T-helper 1 cell treated with Interleukin-12 subunit alpha and Interleukin-12 subunit beta and Interleukin-4 antibody, amounts not matched to agents 30 ng/mL and 1 ng/mL, for 36 hours (primary cell): ENCODE measurements at regions not wholly inside any gene's neighbourhood (a gene's known extent, or its start where the extent isn't known, plus 50 kb on each side); places are given as distances from the start of the nearest gene placed in this dataset.

Experiments
- intact Hi-C: fragments of 100-400 bp; cut with micrococcal nuclease; formaldehyde crosslinking; loops from one replicate; pipeline ENCODE4 v1.15.1; 2024

DNA sequence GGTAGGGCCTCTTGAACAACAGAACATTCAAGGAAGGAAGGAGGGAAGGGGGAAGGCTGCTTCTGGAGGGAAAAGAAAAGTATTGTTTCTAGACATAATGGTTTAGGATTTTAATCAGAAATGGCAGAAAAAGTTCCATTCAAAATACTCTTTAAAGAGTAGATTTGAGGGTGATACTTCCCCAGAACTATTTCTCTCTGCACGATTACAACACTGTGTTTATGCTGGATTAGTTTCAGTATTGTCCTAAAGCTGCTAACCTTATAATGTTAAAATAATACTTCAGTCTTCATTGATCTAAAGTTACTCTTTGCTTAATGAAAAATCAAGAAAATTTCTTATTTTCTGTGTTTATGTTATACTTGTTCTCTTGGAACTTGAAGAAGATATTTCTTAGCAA is 1026.3 kb upstream of the PABPC4L start:
- intact Hi-C loops, result no loop called here

DNA sequence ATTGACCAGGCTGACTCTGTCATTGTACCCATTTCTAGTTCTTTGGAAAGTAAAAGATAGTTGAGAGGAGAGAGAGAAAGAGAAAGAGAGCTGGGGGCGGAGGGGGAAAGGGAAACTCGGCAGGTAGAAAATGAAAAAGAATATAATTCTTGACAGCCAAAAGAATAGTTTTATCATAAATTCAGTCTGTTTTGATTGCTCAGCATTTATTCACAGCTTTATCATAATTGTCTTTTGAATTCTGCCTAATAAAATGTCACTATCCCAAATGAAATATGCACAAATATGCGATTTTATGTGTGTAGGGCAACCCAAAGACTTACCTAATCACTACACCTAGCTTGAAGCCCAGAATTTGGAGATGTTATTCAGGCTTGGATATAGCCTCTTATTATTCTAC is 1024.0 kb upstream of the PABPC4L start:
- intact Hi-C loops, result no loop called here

DNA sequence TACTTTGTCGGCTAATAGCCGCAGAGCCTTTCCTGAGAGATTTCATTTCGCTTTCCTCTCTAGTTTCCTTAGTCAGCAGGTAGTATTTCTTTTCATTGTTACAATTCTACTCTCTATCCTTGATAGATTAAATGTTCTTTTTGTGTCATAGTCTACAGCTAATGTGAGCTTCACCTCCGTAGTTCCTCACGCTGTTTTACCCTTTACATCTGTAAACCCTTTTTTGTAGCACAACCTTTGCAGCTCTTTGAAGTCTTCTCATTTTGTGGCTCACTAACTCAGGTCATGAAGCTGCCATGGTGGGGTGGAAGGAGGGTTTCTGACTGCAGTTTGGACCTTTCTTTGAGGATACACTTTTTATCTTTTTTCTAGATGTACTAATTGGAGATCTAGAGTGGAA is 1008.8 kb upstream of the PABPC4L start:
- intact Hi-C loops, result no loop called here

DNA sequence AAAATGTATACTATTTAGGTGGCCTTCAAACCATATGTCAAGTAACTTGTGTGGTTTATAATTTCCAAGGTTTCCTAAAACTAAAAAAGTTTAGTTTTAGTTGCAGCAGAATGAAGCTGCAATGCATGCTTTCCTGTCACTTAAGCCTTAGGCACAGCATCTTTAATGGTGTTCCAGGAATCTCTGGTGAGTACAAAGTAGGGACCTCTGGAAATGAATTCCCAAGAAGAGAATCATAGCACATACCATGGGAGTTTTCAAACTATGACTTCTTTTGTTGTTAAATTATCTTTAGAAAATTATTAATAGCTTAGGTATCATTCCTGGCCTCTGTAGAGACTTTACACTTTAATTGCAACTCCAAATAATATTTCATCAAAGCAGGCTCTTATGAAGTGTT is 1005.9 kb upstream of the PABPC4L start:
- intact Hi-C loops, result no loop called here

DNA sequence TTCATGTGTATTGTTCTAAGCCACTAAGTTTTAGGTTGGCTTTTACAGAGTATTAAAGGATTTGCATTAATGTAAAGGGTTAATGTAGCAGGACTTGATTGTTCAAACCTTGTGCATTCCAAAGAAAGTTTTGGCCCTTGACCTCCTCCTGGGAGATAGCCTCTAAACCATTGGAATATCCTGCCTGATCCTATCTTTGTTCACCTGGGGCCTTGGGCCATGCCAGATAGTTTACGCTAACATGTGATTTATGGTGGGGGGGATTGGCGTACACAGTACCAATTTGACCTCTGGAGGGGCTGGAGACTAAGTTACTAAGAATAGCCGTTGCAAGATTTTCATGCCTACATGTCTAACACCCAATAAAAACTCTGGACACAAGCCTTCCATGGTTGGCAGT is 1002.7 kb upstream of the PABPC4L start:
- intact Hi-C loops, result no loop called here

DNA sequence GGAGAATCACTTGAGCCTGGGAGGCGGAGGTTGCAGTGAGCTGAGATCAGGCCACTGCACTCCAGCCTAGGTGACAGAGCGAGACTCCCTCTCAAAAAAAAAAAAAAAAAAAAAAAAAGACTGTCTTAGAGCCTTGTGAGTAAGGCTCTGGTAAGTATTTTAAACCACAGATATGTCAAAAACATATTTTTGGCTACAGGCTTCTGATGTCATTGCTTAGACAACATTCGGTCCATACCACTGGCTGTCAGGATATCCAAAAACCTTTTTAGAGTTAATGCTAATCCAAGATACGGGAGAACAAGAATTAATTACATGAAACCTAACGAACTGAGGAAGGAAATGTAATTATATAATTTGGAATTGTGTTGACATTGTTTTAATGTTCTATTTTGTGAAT is 999.5 kb upstream of the PABPC4L start:
- intact Hi-C loops, result no loop called here

DNA sequence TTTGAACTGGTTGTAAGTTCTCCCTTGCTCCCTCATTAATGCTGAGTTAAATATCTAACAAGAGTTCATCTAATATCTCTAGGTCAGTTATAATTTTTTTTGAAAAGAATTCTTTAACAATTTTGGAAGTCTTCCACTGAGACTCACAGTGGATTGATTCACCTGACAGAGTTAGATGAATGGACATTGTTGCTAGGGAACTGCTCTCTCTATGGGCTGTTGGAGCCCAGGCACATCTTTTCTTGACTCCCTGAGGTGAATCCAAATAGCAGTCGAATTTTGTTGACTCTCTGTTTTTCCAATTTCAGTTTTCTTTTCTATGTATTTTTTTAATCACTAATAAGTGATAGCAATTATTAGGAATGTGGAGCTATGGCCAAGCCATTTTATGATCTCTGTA is 996.1 kb upstream of the PABPC4L start:
- intact Hi-C loops, result no loop called here

DNA sequence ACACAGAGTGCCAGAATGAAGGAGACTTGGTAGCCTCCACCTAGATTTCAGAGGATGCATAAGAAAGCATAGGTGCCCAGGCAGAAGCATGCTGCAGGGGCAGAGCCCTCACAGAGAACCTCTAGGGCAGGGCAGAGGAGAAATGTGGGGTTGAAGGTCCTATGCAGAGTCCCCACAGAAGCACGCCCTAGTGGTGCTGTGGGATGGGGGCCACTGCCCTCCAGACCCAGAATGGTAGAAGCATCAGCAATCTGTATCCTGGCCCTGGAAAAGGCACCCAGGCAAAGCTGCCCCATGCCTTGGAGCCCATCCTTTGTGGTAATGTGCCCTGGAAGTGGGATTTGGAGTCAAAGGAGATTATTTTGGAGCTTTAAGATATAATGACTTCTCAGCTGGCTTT is 992.9 kb upstream of the PABPC4L start:
- intact Hi-C loops, result no loop called here

DNA sequence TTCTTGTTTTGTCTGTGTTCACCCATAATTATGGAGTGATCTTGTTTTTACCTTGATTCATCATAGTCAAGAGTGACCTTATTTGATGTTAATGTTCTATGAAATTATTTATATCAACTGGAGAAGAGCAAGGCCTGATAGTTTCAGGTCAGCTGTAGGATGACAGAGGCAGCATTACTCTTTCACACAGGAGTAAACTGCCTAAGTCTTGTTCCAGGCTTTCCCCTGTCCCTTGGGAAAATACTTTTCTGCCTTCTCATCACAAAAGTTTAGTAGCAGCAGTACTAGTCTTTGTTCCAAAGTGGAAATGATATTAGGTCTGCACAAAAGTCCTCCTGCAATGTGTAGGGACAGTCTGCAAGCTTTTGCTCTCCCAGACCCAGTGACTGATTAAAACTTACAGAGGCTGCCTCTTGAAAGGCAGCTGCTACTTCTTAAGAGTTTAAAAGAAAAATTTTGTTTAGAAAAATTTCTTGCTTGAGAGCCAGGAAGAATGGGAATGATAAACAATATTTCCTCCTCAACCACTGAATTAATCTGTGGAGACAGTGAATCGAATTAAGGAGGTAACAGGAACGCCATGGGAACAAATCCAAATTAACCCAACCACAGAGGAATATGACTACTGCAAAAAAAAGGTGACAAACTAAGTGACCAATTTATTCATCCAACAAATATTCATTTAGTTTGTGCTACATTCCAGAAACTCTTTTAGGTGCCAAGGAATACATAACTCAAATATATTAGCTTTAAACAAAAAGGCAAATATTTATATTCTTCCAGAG is 991.4 kb upstream of the PABPC4L start:
- intact Hi-C loops, result no loop called here

DNA sequence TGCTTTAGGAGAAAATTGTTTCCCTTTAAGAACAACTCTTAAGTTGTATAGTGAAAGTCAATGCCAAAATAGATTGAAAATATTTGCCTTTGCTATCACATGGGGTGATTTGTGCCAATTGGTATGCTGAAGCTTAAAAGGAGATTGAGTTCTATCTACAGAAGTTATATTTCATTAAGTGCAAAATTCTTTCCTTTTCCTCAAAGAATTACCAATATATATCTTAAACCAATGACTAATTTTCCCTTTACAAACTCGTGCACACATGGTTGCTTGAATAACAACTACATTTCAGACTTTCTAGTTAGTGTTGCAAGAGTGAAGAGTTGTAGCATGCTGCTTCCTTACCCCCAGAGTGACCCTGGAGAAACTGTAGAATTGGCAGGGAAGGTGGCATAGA is 990.0 kb upstream of the PABPC4L start:
- intact Hi-C loops, result no loop called here

DNA sequence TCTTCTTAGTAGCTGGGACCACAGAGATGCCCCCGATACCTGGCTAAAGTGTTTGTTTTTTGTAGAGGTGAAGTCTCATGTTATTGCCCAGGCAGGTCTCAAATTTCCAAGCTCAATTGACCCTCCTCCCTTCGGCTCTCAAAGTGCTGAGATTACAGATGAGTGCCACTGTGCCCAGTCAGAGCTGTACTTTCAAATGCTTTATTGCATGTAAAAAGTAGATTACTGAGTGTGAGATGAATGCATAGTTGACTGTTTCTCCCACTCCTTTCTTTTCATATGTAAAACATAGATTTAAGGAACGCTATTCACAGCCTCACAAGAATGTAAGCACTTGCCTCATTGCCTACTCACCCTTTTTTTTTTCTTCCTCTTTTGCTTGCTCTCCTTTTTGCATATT is 984.4 kb upstream of the PABPC4L start:
- intact Hi-C loops, result no loop called here

DNA sequence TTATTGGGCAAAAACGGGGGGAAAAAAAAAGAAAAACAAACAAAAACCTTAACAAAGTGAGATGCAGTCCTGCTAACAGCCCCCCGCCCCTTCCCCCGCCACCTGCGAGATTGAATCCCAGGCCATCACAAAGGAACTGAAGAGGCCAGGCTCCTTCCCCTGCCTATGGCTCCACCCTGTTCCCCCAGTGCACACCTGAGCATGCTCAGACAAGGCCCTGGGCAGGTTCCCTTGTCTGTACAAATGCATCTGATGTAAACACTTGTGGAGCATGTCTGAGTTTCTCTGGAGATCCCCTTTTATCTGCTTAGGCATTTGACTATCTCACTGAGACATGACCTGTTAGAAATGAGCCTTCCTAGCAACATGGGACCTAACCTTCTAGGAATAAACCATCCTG is 983.7 kb upstream of the PABPC4L start:
- intact Hi-C loops, result no loop called here

DNA sequence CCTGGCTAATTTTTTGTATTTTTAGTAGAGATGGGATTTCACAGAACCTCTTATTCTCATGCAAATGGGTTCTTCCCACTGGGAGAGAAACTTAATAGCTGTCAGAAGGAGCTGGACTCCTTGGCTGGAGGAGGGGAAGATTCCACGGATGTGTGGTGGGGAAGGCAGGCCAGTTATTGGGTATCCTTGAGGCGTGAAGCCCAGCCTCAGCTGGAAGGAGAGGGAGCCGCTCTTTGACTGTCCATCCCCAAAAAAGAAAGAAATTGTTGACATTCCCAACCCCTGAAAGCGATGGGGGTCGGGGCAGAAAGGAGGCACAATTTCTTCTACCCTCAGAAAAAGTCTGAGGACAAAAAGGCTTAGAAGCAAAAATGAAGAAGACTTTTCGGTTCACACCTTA is 983.1 kb upstream of the PABPC4L start:
- intact Hi-C loops, result no loop called here

DNA sequence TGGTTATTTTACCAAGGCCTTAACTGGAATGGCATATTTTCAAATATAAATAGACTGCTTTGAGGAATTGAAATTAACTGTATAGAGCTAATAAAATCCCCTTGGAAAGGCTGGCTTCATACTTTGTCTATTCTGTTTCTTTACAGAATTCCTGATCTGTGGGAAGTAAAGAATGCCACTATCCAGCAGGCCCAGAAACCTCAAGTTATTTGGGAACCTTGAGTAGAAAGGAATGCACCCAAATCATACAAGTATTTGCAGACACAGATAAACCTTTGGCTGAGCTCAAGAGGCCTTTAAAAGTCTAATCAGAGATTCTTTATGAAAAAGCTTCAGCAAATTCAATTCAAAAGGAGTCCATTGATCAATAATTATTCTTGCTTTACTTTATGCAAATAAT is 975.7 kb upstream of the PABPC4L start:
- intact Hi-C loops, result no loop called here

DNA sequence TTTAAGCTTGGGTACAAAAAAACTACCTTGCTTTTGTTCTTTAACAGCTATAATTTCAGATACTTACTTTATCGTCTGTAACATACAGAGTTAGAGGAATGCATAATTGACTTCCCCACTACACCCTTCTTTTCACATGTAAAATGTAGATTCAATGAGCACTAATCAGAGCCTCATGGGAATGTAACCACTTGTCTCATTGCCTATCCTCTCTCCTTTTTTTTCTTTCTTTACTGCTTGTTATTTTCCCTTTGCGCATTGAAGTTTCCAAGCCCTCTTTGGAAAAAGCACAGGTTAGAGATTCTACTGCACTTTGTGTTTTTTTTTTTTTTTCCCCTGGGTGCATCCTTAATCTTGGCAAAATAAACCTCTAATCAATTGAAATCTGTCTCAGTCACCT is 965.1 kb upstream of the PABPC4L start:
- intact Hi-C loops, result no loop called here

DNA sequence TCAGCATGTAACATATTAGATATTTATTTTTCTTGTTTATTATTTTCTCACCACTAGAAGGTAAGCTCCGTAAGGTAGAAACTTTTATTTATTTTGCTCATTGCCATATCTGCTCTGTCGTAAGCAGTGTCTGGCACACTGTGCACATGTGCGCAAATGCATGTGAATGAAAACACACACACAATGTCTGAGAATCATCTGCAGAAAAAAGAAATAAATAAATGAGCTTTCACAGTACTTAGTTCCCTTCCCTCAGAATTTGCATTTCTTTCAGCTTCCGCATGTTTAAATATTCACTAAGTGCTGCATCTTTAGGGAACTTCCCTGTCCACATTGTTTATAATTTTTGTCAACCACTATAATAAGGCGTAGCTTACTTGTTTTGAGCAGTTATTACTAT is 963.0 kb upstream of the PABPC4L start:
- intact Hi-C loops, result no loop called here

DNA sequence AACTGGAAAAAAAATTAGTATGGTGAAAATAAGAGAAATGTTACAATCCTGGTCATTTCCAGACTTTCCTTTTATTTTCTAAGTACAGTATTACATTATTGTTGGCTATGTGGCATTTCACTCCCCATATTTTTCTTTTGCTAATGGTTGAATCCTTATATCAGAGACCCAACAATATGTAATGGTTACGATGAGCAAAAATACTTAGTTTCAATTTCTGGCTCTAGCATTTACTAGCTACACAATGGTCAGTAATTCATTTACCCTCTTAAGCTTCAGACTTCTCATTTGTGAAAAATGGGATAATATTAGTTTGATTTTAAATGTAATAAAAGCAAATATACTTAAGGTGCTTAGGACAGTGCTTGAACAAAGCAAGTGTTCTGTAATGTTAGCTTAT is 942.9 kb upstream of the PABPC4L start:
- intact Hi-C loops, result no loop called here

DNA sequence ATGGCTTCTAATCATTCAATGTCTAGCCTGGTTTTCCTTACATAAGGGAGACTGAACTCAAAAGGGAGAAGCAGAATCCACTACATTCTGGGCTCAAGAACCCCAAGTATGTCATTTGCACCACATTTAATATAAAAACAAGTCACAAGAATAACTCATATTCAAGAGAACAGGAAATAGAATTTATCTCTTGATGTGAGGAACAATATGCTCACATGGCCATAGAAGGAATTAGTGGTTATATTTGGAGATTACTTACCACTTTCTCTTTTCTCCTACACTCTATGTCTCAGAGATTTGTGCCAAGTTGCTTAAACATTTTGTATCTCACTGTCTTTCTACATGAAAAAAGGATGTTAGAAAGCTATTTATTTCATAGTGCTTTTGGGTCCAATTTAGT is 922.6 kb upstream of the PABPC4L start:
- intact Hi-C loops, result no loop called here

DNA sequence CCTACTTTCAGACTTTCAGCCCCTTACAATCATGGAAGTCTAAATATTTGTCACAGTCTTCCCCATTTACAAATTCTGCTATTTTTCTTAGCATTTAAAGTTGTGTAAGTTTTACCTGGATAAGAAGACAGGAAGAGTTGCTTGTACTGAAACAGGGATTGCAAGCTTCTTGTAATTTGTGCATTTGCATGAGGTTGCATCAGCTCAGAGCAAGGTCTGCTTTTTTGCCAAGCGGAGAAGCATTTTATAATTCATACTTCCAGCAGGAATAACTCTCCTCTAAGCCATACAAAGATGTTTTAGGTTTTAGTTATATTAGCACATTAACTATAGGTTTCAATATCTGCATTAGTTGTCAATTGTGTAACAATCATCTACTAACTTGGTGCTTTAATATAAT is 922.0 kb upstream of the PABPC4L start:
- intact Hi-C loops, result no loop called here

DNA sequence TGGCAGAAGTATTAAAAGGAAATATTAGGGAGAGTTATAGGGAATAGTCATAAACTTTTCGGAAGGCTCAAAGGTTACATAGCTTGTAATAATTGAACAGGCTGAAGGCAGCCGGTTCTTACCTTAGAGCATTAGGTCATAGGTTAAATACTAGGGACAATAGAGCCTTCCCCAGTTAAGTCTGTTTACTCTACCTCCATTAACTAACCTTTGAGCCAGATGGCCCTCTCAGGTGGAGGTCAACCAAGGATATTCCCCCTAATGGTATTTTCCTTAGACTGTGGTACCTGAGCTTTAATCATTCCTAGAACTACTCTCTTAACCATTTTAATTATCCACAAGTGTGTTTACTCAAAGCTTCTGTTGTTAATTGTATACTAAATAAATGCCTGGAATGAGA is 920.9 kb upstream of the PABPC4L start:
- intact Hi-C loops, result no loop called here

DNA sequence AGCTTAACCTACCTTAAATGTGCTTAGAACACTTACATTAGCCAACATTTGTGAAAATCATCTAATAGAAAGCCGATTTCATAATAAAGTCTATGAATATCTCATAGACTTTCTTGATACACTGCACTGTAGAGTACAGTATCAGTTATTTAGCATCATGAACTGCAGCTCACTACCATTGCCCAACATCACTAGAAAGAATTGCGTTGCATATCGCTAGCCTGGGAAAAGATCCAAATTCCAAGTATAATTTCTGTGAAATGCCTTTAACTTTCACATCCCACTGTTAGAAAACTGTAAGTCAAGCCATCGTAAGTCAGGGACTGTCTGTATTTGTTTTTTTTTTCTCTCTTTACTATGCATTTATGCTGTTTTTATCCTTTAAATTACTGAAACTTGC is 918.6 kb upstream of the PABPC4L start:
- intact Hi-C loops, result no loop called here

DNA sequence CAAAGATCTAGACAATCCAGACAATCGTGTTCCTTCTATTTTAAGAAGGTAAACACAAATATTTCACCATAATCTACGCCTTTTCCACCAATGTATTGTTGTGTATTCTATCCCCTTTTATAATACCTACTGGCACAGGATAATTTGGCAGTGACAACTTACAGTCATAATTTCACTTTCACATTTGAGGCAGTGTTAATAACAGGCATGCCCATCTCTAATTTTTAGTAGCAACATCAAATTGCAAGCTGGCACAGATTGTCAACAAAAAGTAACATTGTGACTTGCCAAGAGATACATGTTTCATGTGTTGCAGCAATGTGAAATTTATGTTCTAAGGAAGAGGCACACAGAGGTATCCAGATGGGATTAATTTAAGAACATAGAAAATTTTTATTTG is 912.5 kb upstream of the PABPC4L start:
- intact Hi-C loops, result no loop called here

DNA sequence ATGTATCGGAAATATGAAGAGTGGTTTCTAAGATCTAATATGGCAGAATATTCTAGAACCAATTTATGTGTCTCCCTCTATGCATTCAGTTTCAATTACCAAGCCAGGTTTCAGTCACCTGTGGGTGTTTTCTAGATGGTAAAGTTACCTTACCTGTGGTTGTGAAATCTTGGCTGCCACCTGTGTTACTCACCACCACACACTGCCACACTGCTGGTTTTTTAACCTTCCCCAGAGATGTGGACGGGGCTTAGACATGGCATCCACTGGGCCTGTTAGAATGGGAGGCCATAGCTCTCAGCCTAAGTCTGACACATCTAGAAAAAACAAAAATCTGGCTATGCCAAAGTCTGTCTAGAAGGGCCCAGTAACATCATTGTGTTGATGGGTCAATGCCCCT is 896.5 kb upstream of the PABPC4L start:
- intact Hi-C loops, result no loop called here

DNA sequence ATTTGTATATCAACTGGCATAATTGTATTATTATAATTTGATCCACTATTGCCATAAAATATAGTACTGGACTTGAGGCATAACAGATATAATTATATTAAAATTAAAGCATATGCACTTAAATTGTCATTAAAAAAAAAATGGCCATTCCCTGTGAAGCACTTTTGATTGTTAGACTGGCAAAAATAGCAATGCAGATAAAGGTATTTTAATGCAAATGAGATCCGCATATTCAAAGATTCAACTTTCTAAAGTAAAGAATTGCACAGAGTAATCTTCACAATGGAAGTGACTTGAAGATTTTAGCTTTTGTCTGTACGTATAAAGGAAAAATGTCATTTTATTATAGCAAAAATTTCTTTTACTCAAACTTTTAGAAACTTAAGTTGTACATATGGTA is 871.8 kb upstream of the PABPC4L start:
- intact Hi-C loops, result no loop called here
